Erythroblast (primary cell): ENCODE measurements at regions not wholly inside any gene's neighbourhood (a gene's known extent, or its start where the extent isn't known, plus 50 kb on each side); places are given as distances from the start of the nearest gene placed in this dataset.
"Not testable (repeated sequence)": the region's sequence is repeated elsewhere in the genome, so short reads cannot be mapped to it uniquely, and the experiment has no call there.

Experiments used
- DNase-seq, 2 experiments: peaks; one replicate each; lab custom pipeline; 2025; lab: John Stamatoyannopoulos, UW
- GATA1 ChIP-seq: IDR thresholded peaks from 2 replicates; pipeline ENCODE4 v1.6.1; 2011; ENCODE audit warnings: low read depth, mild to moderate bottlenecking, control low read depth, low read length, moderate library complexity
- POLR2A ChIP-seq: IDR thresholded peaks from 2 replicates; pipeline ENCODE4 v1.6.1; 2011; ENCODE audit warnings: mild to moderate bottlenecking, low read length

DNA sequence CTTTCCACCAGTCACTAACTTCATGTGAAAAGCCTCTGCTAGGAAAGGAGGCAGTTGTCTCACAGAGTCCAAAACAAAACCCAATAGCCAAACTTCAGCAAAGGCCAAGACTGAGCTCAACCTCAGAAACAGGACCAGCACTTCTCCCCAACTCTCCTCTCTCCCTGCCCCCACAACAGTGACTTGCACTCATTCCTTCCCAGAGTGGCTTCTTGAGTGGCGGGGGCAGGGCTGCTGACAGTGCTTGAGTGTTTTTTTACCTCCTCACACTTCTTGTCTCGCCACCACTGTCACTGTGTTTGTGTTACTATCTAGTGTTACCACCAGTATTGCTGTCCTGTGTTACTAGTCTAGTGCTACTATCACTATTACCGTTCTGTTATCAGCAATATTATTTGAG lies 206.8 kb downstream of the KLF6 start:
- TF ChIP-seq GATA1 (no peak), POLR2A (no peak)
- peak in 1 of 2 experiments; percentile 10 for DNase-seq

DNA sequence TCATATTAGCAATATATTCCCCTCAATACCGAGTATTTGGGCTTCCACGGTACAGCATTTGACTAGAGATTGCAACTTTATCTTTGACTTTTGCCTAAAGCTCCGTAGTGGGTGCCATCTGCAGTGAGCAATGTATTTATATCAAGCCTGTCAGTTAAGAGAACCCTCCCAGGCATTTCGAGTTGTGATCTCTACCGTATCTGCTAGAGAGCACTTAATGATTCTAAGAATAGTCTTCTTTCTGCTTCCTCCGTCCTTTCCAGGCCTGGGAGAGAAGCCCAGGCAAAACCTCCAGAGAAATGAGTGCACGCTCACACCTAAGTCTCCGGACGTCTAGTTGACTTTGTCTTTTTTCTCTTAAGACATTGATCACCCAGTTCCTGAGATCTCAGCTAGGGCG lies 210.6 kb downstream of the KLF6 start:
- no peak for TF ChIP-seq POLR2A
- TF ChIP-seq GATA1 = no peak
- DNase-seq = no peak

DNA sequence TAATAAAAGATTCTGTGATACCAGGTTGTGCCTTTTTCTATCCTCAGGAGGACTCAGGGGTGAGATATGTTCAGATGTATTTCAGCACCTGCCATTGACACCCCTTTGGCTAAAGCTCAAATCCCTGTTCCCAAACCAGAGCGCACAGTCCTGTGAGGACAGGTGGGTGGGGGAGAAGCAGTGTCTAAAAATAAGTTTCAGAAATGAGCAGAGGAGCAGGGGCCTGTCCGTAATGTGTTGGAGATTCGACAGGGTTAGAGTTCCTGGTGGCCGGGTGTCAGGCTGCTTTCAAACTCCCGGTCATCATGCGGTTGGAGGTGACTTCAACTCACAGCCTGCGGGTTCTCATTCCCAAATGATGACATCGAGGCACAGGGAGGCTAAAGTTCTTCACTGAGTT lies 211.5 kb downstream of the KLF6 start:
- no peak for DNase-seq
- no peak for TF ChIP-seq GATA1
- TF ChIP-seq POLR2A = no peak

DNA sequence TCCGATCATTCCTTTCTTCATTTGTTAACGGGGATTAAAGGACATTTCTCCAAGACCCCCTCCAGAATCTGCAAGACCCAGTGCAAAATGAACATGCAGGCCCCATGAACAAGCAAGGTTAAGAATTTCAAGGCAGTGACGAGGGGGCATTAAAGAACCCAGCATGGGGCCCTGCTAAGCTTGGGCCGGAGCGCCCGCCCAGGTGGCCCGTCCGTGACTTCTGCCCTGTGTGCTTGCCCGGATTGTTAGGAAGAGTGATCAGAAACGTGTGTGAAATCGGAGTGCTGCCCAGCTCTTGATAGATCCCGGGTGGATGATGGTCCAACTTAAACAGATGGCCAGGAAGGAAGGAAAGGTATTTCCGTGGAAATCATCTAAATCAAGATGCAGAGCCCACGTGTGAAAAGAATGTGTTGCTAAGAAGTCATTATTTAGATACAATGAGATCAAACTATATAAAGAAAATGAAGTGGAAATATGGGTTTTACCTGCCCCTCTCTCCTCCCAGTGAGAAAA lies 213.6 kb downstream of the KLF6 start:
- no peak for TF ChIP-seq POLR2A
- no peak for TF ChIP-seq GATA1
- DNase-seq = no peak

DNA sequence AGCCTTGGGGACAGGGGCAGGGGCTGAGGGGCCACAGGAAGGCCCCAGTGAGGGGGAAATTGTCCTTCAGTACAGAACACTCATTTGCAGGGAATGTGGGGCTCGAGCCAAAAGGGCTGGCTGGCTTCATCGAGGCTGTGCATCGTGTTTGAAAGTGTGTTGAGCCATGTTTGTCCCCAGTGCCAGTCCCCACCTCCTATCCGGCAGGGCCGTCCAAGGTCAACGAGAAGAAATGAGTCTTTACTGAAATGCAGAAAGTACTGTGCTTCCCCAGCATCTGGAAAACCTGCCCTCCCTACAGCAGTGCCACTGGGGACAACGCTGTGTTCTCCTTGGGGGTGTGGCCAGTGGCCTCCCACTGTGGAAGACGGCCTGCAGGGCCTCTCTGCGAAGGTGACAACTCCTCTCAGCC lies 214.1 kb downstream of the KLF6 start:
- no peak for DNase-seq
- no peak for TF ChIP-seq GATA1
- TF ChIP-seq POLR2A = no peak

DNA sequence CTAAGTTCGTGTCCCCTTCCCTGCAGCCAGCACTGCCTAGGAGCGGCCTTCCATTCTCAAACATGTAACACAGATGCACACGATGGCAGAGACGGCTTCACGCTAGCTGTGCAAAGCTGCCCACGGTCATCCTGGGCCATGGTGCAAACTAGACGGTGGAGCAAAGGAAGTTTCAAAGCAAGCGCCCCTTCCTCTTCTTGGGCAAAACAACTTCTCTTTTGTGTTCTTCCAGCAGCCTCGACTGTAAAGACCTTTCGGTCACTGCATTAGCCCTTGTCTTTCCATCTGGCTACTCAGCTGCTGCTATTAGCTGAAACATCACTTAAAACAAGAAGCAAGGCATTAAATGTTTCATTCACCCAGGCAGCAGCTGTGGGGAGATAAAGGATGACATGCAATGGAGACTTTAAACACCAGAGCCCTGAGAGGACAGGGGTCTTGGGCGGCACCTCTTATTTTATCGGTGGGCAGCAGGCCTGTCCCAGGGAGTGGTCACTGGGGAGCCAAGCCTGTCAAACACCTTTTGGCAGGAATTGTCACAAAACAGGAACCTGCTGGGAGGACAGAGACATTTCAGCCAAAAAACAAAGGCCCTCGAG lies 214.8 kb downstream of the KLF6 start:
- no peak for TF ChIP-seq POLR2A
- TF ChIP-seq GATA1 = no peak
- DNase-seq = no peak

DNA sequence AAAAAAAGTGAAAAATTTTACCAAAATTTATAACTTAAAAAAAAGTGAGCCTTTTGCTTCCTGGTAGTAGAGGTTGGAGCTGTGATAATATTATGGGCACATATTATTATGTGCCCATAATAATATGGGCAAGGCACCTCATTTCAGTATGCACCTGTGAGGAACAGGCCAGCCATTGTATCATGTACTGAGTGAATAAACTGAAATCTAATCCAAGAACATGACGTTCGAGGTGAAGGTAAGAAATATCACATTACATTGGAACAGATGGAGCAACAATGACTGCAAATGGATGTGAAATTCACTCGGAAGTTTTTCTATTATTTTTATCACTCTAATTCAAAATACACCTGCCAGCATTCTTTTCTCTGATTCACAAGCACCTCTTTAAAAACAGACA lies 216.0 kb downstream of the KLF6 start:
- DNase-seq = no peak
- TF ChIP-seq GATA1 (no peak), POLR2A (no peak)

DNA sequence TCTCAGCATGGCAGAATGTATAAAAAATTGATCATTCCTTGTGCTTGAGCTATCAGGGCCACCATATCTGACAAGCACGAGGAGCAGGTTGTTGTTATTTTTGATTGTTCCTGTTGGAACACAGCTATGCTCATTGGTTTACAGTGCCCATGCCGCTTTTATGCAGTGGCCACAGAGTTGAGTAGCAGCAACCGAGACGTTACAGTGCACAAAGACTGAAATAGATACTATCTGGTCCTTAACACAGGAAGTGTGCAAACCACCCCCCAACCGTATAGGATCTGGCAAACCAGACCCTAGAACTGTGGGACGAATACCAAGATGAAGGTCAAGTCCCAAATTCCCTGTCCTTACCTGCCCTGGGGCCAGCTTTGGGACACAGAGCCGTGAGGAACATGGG lies 216.6 kb downstream of the KLF6 start:
- DNase-seq = no peak
- TF ChIP-seq POLR2A = no peak
- TF ChIP-seq GATA1 = no peak

DNA sequence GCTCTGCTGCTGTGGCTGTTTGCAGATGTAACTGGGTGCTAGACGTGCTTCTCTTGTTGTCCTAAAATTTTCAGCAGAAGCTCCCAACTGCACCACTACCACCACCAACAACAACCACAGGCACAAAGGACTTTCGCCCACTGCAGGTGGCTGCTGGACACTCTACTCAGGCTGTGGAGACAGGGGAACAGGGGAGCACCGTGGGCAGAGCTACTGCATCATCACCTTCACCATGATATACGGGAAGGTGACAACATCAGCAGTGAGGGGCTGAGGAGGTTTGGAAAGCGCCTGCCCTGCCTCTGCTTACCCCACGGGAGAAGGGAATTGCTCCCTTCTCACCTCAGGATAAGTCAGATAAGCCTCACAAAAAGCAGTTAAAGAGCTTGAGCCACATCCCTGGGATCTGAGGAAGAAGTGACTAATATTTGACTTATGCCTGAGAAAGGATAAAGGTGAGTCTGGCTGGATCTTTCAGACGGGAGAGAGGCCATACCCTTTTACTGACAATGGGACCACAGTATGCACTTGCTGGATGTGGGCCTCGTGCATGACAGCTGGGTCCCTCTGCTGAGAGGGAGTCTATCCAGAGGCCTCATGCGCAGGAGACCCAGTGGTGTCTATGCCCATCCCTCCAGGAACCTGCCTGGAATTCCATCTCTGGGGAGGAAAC lies 217.6 kb downstream of the KLF6 start:
- DNase-seq = no peak
- TF ChIP-seq GATA1 (no peak), POLR2A (no peak)

DNA sequence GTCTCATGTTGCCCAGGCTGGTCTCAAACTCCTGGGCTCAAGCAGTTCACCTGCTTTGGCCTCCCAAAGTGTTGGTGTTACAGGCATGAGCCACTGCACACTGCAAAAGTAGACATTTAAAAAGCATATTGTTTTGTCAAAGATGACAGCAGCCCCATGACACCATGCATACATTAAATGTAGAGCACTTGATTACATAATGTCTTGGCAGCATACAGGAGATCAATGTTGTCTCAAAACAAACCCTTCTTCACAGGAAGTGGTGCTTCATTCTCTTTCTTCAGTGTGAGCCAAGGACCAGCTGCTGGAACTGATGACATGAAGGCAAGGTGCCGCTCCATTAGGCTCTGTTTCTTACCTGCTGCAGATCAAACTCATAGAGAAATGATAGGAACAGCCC lies 218.4 kb downstream of the KLF6 start:
- TF ChIP-seq GATA1 (no peak), POLR2A (no peak)
- no peak for DNase-seq

DNA sequence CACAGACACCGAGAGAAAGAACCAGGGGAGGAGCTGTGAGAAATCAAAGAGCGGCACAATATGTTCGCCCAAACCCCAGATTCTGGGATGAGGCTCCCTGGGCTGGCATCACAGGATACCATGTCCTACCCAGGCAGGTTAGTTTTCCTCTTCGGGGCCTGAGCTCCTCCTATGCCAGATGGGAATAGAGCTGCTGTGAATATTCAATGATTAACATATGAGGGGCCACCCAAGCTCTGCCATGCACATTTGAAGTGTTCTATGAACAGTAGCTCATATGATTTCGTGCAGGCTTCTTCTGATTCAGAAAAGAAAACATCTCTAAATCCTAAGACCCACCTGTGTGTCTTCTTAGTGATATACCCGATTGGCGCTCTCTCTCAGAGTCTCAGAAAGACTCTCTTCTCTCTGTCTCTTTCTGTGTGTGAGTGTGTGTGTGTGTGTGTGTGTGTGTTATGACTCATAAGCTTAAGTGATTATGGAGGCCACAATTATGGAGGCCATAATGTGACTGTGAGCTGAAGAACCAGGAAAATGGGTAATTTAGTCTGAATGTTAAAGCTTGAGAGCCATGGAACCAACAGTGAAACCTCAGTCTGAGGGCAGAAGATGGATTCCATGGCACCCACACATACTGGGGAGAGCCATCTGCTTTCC lies 220.5 kb downstream of the KLF6 start:
- no peak for DNase-seq
- TF ChIP-seq GATA1 (no peak), POLR2A (no peak)

DNA sequence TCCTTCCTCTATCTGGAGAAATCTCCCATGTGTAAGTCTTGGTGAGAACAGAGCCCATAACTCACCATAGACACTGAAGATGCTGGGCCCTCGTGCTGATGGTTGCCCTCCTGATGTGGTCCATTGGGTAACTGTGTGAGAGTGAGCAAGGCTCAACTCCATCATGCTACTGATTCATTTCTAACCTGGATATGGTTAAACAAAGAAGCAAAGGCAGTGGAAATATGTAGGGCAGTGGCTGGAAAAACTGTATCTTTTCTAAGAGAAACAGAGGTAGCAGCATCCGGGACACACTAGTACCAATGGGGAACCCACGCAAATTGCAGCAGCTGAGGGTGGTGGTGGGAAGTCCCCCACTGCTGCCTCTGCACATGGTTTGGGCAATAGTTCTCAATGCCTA lies 221.7 kb downstream of the KLF6 start:
- TF ChIP-seq POLR2A = no peak
- no peak for DNase-seq

DNA sequence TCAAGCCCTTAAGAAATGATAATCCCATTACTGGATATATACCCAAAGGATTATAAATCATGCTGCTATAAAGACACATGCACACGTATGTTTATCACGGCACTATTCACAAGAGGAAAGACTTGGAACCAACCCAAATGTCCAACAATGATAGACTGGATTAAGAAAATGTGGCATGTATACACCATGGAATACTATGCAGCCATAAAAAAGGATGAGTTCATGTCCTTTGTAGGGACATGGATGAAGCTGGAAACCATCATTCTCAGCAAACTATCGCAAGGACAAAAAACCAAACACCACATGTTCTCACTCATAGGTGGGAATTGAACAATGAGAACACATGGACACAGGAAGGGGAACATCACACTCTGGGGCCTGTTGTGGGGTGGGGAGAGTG lies 224.4 kb downstream of the KLF6 start:
- DNase-seq = not testable (repeated sequence)

DNA sequence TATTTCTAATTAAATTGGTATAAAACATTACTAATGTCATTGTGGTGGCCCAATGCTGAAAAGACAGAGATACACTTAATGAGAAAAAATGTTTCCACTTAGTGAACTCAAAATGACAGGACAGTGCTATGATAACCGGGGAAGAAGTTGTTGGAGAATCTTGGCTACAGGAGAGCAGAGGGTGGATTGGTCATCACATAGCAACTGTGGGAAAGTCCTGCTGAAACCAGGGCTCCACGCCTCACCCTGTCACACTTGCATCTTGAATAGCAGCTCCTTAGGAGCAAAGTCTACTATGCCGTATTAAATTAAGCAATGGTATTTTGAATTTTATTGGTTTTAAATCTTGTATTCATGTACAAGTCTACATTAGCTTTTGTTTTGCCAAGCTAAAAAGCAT lies 225.5 kb downstream of the KLF6 start:
- no peak for DNase-seq
- TF ChIP-seq POLR2A (no peak), GATA1 (no peak)
